BLaER1 (cell line): ENCODE measurements at regions not wholly inside any gene's neighbourhood (a gene's known extent, or its start where the extent isn't known, plus 50 kb on each side); places are given as distances from the start of the nearest gene placed in this dataset.

Experiments
- H3K27ac ChIP-seq: shearing (Covaris generic); formaldehyde crosslinking; 2 replicates; pipeline ENCODE4 v1.8.1; 2022
- H3K27me3 ChIP-seq: shearing (Covaris generic); formaldehyde crosslinking; 2 replicates; pipeline ENCODE4 v1.8.1; 2022
- H3K36me3 ChIP-seq: shearing (Covaris generic); formaldehyde crosslinking; 2 replicates; pipeline ENCODE4 v1.8.1; 2022
- H3K4me1 ChIP-seq: shearing (Covaris generic); formaldehyde crosslinking; 2 replicates; pipeline ENCODE4 v1.8.1; 2022
- H3K4me2 ChIP-seq: shearing (Covaris generic); formaldehyde crosslinking; 2 replicates; pipeline ENCODE4 v1.8.1; 2022
- H3K4me3 ChIP-seq: shearing (Covaris generic); formaldehyde crosslinking; 2 replicates; pipeline ENCODE4 v1.8.1; 2022
- H3K9ac ChIP-seq: shearing (Covaris generic); formaldehyde crosslinking; 2 replicates; pipeline ENCODE4 v1.8.1; 2022
- H3K9me3 ChIP-seq: shearing (Covaris generic); formaldehyde crosslinking; 2 replicates; pipeline ENCODE4 v1.8.1; 2022
- H4K20me1 ChIP-seq: shearing (Covaris generic); formaldehyde crosslinking; 2 replicates; pipeline ENCODE4 v1.8.1; 2022
- Cebpa-rat ChIP-seq: shearing (Covaris generic); IDR thresholded peaks from 2 replicates; pipeline ENCODE4 v1.8.1; 2022

DNA sequence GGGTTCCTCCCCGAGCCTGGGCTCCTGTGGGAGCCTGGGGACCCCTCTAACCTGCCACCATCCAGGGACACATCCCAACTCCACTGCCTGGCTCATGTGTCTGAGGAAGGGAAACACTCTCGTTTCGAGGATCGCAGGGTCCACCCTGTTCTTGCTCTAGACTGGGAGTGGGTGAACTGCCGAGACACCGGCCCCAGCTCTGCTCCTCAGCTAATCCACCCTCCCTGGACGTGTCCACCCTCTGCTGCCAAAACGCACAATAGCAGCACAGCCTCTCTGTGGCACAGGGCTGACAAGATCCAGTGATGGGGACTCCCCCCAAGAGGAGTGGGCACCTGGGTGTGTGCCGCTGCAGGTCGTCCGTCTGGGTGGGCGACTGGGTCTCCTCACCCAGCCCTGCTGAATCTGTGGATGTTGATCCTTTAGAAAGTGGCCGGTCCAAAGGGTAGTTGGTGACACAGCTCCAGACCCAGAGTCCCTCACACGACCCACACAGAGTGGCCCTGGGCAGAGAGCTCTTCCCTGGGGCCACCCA is 65.2 kb upstream of the FAM20C start:
- no peak overlapping the region for H3K9ac ChIP-seq
- no peaks in the 10 kb centered on the region for H3K27me3 ChIP-seq
- H3K4me3 ChIP-seq = no peak overlapping the region
- H3K36me3 ChIP-seq = no peaks in the 10 kb centered on the region
- no peaks in the 10 kb centered on the region for H3K9me3 ChIP-seq
- H3K4me1 ChIP-seq = peaks cover 75% of the 10 kb centered on the region
- H3K27ac ChIP-seq = no peak overlapping the region
- no peak for TF ChIP-seq Cebpa-rat
- no peaks in the 10 kb centered on the region for H4K20me1 ChIP-seq
- H3K4me2 ChIP-seq = no peak overlapping the region

DNA sequence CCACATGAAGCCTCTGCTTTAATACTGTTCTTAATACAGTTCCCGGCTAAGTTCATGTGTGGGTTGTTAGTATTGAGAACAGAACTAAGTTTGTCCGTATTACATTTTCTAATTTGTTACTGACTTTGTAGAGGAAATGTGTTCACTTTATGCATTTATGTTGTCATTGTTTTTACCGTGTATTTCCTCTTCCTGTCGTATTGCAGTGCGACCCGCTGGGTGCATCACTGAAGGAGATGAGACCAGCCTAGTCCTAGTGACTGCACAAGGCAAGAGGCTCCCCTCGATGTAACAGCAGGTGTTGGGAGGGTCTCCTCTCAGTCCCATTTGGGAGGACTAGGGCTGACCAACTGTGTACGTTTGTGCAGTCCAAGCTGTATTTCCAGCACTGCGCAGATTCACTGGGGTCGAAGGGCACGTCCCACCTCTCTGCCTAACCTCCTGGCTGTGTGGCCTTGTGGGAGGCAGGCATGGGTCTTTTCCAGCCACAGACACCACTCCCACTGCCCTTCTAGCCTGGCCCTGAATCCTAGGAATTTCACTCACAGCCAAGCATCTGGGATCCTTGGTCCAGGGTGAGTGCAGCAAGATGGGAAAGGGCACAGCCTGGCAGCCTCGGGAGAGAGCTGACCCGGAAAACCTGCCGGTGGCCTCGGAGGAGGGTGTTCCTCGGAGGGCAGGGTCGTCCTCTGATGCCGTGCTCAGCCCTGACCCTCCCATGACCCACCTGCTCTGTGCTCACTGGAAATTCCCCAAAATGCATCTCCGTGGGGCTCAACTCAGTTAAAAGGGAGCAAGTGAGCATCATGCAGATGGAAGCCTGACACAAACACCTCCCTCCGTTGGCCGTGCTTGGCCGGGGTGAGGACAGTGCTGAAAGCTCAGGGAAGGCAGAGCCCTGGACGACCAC is 63.9 kb upstream of the FAM20C start:
- H3K9ac ChIP-seq = no peak overlapping the region
- TF ChIP-seq Cebpa-rat = no peak

DNA sequence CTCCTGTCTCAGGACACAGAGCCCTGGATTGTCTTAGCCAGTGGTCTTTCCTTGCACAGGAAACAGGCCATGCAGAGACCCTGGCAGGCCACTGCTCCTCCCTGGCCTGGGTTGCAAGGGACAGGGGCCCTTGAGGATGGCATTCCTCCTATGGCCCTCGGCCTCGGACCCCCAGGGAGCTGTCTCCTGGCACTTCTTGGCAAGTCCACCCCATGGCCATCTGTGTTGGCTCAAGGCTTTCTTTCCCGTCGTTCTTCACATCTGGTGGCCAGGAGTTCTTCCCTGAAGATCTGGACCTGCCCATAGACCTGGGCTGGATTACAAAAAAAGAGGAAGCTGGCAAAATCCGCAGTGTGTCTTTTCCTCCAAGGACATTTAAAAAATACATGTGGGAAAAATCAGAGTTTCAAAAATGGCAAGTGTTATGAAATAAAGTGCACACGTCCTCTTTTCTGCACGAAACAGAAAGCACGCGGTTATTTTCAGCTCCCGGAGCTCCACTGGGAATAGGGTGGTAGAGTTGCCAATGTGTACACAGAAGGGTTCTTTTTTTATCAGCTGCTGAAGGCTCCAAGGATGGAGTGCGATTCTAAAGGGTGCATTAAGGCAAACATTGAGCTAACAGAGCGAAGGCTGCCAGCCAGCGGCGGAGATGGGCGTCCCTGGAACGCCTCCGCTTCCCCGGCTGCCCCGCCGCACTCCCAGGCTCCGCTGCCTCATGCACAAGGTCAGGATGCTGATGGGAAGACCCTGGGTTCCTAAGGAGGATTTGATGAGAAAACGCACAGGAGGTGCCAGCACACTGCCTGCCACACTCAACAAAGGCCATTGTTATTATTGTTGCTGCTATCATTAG is 62.8 kb upstream of the FAM20C start:
- peak; percentile 55; the same call in 1 of the 2 replicates for TF ChIP-seq Cebpa-rat
- Histone ChIP-seq H3K4me2 (peak overlapping the region; percentile 93), H3K27me3 (no peaks in the 10 kb centered on the region), H3K36me3 (no peaks in the 10 kb centered on the region), H3K27ac (peak overlapping the region; percentile 82), H3K4me1 (peaks cover 58% of the 10 kb centered on the region), H3K4me3 (peak overlapping the region; percentile 47), H3K9me3 (no peaks in the 10 kb centered on the region), H4K20me1 (no peaks in the 10 kb centered on the region), H3K9ac (peak overlapping the region; percentile 56; the same call in 1 of the 2 replicates)

More for the DNA sequence above, 63.9 kb upstream of the FAM20C start:
- Histone ChIP-seq H3K27ac (peak overlapping the region; percentile 82; the same call in 1 of the 2 replicates), H3K4me2 (peak overlapping the region; percentile 93), H3K36me3 (no peaks in the 10 kb centered on the region), H3K4me3 (no peak overlapping the region), H3K9me3 (no peaks in the 10 kb centered on the region), H4K20me1 (no peaks in the 10 kb centered on the region), H3K4me1 (peaks cover 67% of the 10 kb centered on the region), H3K27me3 (no peaks in the 10 kb centered on the region)

DNA sequence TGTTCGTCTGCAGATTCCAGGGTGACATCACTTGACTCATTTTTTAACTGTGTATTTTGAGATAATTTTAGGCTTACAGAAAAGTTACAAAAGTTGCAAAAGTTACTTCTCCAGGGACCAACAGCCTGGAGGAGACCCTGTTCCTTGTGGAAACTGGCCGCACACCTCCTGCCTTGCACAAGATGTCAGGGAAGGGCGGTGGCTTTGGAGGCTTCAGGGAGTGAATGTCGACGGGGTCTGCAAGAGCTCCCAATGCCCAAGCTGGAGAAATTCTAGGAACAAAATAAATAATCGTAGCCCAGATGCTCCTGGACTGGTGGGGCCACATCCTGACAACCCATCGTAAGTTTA is 62.2 kb upstream of the FAM20C start:
- Histone ChIP-seq H3K36me3 (no peaks in the 10 kb centered on the region), H3K27me3 (no peaks in the 10 kb centered on the region), H3K4me2 (peak overlapping the region; percentile 93), H3K4me1 (peaks cover 54% of the 10 kb centered on the region), H3K27ac (peak overlapping the region; percentile 82), H3K9me3 (no peaks in the 10 kb centered on the region), H3K9ac (peak overlapping the region; percentile 56; the same call in 1 of the 2 replicates), H3K4me3 (peak overlapping the region; percentile 47), H4K20me1 (no peaks in the 10 kb centered on the region)
- no peak for TF ChIP-seq Cebpa-rat

DNA sequence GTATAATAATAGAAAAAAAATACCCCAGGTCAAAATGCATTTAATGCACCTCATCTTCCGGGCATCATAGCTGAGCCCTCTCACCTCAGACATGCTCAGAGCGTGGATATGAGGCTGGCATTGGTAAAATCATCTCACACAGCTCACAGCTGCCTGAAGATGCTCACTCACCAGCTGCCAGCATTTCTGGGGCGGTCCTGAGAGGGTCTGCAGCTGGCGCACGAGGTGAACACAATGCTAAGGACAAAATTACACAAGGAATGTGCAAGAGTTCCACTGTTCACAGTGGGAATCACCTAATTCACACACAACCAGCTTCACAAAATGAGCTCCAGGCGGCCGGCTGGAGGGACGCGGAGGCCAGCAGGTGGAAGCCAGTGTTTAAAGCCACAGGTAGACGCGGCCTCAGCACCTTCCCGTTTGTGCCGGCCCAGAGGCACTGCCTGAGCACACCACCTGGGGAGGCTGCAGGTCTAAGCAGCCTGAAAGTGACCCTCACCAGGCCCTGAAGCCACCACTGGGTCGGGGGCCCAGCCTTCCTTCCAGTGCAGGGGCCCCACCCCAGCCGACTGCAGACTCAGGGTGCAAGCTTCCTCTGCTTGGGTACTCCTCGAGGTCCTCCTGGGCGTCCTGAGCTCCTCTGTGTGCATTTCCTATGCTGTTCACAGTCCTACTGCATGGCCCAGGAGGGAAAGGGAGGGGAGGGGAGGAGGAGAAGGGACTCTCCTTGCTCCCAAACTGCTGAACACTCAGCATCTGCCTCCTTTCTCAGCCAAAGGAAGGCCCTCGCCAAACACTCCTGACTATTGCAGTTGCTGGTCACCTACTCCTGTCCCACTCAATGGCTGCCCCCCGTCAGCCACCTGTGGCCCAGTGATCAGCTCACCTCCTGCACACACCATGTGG is 61.2 kb upstream of the FAM20C start:
- Histone ChIP-seq H4K20me1 (no peaks in the 10 kb centered on the region), H3K9me3 (no peaks in the 10 kb centered on the region), H3K27me3 (no peaks in the 10 kb centered on the region), H3K4me2 (peak overlapping the region; percentile 58), H3K4me3 (no peak overlapping the region), H3K27ac (peak overlapping the region; percentile 64), H3K4me1 (peaks cover 54% of the 10 kb centered on the region), H3K9ac (no peak overlapping the region), H3K36me3 (no peaks in the 10 kb centered on the region)
- TF ChIP-seq Cebpa-rat = no peak

DNA sequence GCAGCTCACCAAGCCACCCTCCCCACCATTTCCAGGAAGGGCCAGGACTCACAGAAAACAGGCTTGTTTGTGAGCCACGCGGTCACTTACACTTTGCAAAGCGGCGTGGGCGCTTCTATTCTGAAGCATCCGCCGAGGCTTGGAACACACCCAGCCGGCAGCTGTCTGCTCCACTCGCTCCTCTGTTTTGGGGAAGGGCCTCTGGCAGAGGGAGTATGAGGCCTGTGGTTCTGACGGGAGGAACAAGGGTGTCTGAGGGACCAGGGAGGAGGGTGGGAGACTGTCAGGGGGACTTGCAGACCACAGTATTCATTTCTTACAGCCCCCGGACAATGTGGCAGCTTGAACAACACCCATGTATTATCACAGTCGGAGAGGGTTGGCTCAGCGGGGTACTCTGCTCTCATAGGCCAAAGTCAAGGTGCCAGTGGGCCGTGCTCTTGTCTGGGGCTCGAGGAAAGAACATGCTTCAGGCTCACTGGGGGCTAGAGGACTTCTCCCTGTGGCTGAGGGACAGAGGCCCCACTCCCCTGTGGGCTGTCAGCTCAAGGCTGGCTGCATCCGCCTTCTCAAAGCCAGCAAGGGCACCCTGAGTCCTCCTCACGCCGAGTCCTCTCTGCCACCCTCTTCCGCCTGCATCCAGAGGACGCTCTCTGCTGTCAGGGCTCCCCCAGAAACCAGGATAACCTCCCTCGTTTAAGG is 60.4 kb upstream of the FAM20C start:
- peak overlapping the region; percentile 58 for H3K4me2 ChIP-seq
- H4K20me1 ChIP-seq = no peaks in the 10 kb centered on the region
- H3K4me1 ChIP-seq = peaks cover 54% of the 10 kb centered on the region
- no peaks in the 10 kb centered on the region for H3K27me3 ChIP-seq
- H3K9me3 ChIP-seq = no peaks in the 10 kb centered on the region
- no peaks in the 10 kb centered on the region for H3K36me3 ChIP-seq
- H3K4me3 ChIP-seq = no peak overlapping the region
- peak overlapping the region; percentile 64 for H3K27ac ChIP-seq
- no peak overlapping the region for H3K9ac ChIP-seq
- TF ChIP-seq Cebpa-rat = no peak

DNA sequence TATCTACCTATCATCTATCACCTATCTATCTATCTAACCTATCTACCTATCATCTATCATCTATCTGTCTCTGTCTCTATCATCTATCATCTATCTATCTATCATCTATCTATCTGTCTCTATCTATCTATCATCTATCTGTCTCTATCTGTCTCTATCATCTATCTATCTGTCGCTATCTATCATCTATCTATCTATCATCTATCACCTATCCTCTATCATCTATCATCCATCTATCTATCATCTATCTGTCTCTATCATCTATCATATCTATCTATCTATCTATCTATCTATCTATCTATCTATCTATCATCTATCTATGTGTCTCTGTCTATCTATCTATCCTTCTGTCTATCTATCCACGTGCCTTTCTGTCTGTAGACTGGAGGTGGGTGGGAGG is 59.5 kb upstream of the FAM20C start:
- H3K9ac ChIP-seq = no peak overlapping the region

DNA sequence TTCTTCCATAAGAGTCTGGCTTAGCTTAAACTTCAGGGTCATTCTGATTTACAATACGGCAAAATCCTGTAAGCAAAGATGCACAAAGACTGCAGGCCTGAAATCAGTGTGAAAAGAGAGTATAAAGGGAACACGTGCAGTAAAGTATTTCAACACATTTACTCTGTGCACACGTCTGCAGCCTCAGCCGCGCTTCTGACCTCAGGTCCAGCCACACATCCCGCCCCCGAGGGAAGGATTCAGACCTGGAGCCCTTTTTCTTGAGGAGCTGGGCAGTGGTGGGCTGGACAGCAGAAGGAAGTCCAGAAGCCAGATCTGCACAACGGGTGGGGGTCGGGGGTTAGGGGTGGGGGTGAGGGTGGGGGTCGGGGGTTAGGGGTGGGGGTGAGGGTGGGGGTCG is 58.9 kb upstream of the FAM20C start:
- H3K27me3 ChIP-seq = no peaks in the 10 kb centered on the region
- no peak for TF ChIP-seq Cebpa-rat
- H3K4me1 ChIP-seq = peaks cover 61% of the 10 kb centered on the region
- no peaks in the 10 kb centered on the region for H3K36me3 ChIP-seq
- no peak overlapping the region for H3K4me3 ChIP-seq
- H4K20me1 ChIP-seq = no peaks in the 10 kb centered on the region
- H3K9me3 ChIP-seq = no peaks in the 10 kb centered on the region
- no peak overlapping the region for H3K4me2 ChIP-seq
- H3K27ac ChIP-seq = no peak overlapping the region
- H3K9ac ChIP-seq = no peak overlapping the region

More for the DNA sequence above, 59.5 kb upstream of the FAM20C start:
- H3K27me3 ChIP-seq = no peaks in the 10 kb centered on the region
- H3K36me3 ChIP-seq = no peaks in the 10 kb centered on the region
- no peak overlapping the region for H3K27ac ChIP-seq
- no peaks in the 10 kb centered on the region for H4K20me1 ChIP-seq
- no peak overlapping the region for H3K4me3 ChIP-seq
- H3K4me2 ChIP-seq = no peak overlapping the region
- no peak for TF ChIP-seq Cebpa-rat
- peaks cover 61% of the 10 kb centered on the region for H3K4me1 ChIP-seq
- no peaks in the 10 kb centered on the region for H3K9me3 ChIP-seq

DNA sequence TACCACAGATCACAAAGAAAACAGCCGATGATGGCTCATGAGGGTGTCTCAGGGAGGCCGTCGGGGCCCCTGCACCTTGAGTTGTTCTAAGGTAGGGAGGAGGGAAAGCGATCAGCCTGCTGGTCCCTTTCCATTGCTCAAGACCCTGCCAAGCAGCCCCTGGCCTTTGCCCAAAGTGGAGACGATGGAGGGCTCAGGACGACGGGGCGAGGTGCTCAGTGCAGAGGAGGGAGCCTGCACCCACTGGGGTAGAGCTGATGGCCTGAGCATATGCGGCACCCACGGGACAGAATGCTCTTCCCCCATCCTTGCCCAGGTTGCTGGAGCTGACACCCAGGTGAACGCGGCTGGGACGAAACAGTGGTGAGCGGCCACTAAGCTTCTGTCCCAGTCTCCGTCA is 58.3 kb upstream of the FAM20C start:
- Histone ChIP-seq H3K27me3 (no peaks in the 10 kb centered on the region), H3K4me2 (no peak overlapping the region), H3K4me1 (peaks cover 61% of the 10 kb centered on the region), H4K20me1 (no peaks in the 10 kb centered on the region), H3K36me3 (no peaks in the 10 kb centered on the region), H3K27ac (no peak overlapping the region), H3K9me3 (no peaks in the 10 kb centered on the region), H3K9ac (no peak overlapping the region), H3K4me3 (no peak overlapping the region)
- no peak for TF ChIP-seq Cebpa-rat
